ENCODE measurements at regions not wholly inside any gene's neighbourhood (a gene's known extent, or its start where the extent isn't known, plus 50 kb on each side); places are given as distances from the start of the nearest gene placed in this dataset.

DNA sequence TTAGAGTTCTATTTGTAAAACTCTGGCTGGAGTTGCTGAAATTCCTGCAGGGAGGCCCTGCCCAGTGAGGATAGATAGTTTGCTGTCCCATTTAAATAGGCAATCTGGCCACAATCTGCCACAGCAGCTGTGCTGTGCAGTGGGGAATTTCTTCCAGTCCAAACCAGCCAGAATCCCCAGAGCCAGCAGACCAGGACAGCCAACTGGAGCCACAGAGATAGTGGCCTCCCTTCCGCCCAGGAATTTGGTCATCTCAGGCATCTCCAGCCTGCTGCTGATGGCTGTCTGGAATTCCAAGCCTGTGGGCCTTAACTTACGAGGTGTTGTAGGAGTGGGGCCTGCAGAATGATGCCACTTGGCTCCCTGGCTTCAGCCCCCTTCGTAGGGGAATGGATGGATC is 643.4 kb downstream of the DNAJB9 start:
- TF ChIP-seq, protein P1, sequence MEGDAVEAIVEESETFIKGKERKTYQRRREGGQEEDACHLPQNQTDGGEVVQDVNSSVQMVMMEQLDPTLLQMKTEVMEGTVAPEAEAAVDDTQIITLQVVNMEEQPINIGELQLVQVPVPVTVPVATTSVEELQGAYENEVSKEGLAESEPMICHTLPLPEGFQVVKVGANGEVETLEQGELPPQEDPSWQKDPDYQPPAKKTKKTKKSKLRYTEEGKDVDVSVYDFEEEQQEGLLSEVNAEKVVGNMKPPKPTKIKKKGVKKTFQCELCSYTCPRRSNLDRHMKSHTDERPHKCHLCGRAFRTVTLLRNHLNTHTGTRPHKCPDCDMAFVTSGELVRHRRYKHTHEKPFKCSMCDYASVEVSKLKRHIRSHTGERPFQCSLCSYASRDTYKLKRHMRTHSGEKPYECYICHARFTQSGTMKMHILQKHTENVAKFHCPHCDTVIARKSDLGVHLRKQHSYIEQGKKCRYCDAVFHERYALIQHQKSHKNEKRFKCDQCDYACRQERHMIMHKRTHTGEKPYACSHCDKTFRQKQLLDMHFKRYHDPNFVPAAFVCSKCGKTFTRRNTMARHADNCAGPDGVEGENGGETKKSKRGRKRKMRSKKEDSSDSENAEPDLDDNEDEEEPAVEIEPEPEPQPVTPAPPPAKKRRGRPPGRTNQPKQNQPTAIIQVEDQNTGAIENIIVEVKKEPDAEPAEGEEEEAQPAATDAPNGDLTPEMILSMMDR (IDR thresholded peaks at IDR 0.05): no peak
- TF ChIP-seq POLR2AphosphoS5 (IDR thresholded peaks at IDR 0.05; ENCODE audit: insufficient read depth in 1 of 2, low read depth in 1 of 2) (no peak), POLR2A (IDR thresholded peaks at IDR 0.05) (no peak)
